Mesenchymal stem cell (in vitro differentiated cells and primary cell): ENCODE measurements at regions not wholly inside any gene's neighbourhood (a gene's known extent, or its start where the extent isn't known, plus 50 kb on each side); places are given as distances from the start of the nearest gene placed in this dataset.

Source experiments
- DNase-seq: peaks from one replicate; pipeline ENCODE4 v3.0.0-alpha.2; 2013
- H2AFZ ChIP-seq: one replicate; pipeline ENCODE4 v1.6.1; 2013; ENCODE audit warnings: low read depth, mild to moderate bottlenecking, control low read depth, inconsistent platforms, low read length, moderate library complexity
- H2AK5ac ChIP-seq: 2 replicates; pipeline ENCODE4 v1.6.1; 2013; ENCODE audit warnings: low read length, moderate library complexity, mild to moderate bottlenecking, inconsistent platforms; ENCODE audit not compliant: severe bottlenecking
- H2BK120ac ChIP-seq: one replicate; pipeline ENCODE4 v1.6.1; 2013; ENCODE audit warnings: low read depth, mild to moderate bottlenecking, inconsistent platforms, low read length, moderate library complexity
- H2BK12ac ChIP-seq, 2 experiments: one replicate each; pipeline ENCODE4 v1.6.1; 2013; ENCODE audit warnings: inconsistent platforms in 2 of 2, low read length in 2 of 2, mild to moderate bottlenecking in 2 of 2, moderate library complexity in 2 of 2, control low read depth in 1 of 2
- H2BK15ac ChIP-seq: one replicate; pipeline ENCODE4 v1.6.1; 2013; ENCODE audit warnings: mild to moderate bottlenecking, low read depth, inconsistent platforms; ENCODE audit not compliant: poor library complexity, severe bottlenecking
- H2BK5ac ChIP-seq: 2 replicates; pipeline ENCODE4 v1.6.1; 2013; ENCODE audit warnings: low read depth, mild to moderate bottlenecking, low read length, control low read depth, inconsistent platforms; ENCODE audit not compliant: poor library complexity, severe bottlenecking
- H3K14ac ChIP-seq, 2 experiments: one replicate each; pipeline ENCODE4 v1.6.1; 2013; ENCODE audit warnings: inconsistent platforms in 2 of 2, low read length in 2 of 2, control low read depth in 1 of 2, mild to moderate bottlenecking in 1 of 2, moderate library complexity in 1 of 2
- H3K18ac ChIP-seq, 2 experiments: one replicate each; pipeline ENCODE4 v1.6.1; 2013; ENCODE audit warnings: inconsistent platforms in 2 of 2, low read length in 2 of 2, control low read depth in 1 of 2, low read depth in 1 of 2, mild to moderate bottlenecking in 1 of 2
- H3K23ac ChIP-seq, 2 experiments: one replicate each; pipeline ENCODE4 v1.6.1; 2013; ENCODE audit warnings: inconsistent platforms in 2 of 2, low read length in 2 of 2, mild to moderate bottlenecking in 2 of 2, moderate library complexity in 2 of 2, control low read depth in 1 of 2
- H3K27ac ChIP-seq: 2 replicates; pipeline ENCODE4 v1.5.1; 2013; ENCODE audit warnings: mild to moderate bottlenecking, moderate library complexity, low read length, control low read depth, inconsistent platforms; ENCODE audit not compliant: poor library complexity, severe bottlenecking
- H3K27me3 ChIP-seq, 2 experiments: 2 replicates each; pipeline versions ENCODE4 v1.6.1 to v1.7.0; 2013; ENCODE audit warnings: low read length in 2 of 2, mild to moderate bottlenecking in 2 of 2, moderate library complexity in 2 of 2, control low read depth in 1 of 2, inconsistent platforms in 1 of 2; ENCODE audit not compliant: control insufficient read depth in 1 of 2, insufficient read depth in 1 of 2
- H3K36me3 ChIP-seq, 2 experiments: 2 replicates each; pipeline versions ENCODE4 v1.6.1 to v1.7.0; 2013; ENCODE audit warnings: low read length in 2 of 2, control low read depth in 1 of 2, inconsistent platforms in 1 of 2, low read depth in 1 of 2, mild to moderate bottlenecking in 1 of 2; ENCODE audit not compliant: insufficient read depth in 2 of 2, control insufficient read depth in 1 of 2
- H3K4ac ChIP-seq, 2 experiments: one replicate each; pipeline ENCODE4 v1.6.1; 2013; ENCODE audit warnings: inconsistent platforms in 2 of 2, low read length in 2 of 2, mild to moderate bottlenecking in 2 of 2, moderate library complexity in 2 of 2, control low read depth in 1 of 2, low read depth in 1 of 2
- H3K4me1 ChIP-seq: 2 replicates; pipeline ENCODE4 v1.6.1; 2013; ENCODE audit warnings: low read depth, low read length, control low read depth; ENCODE audit not compliant: control insufficient read depth, insufficient read depth
- H3K4me2 ChIP-seq: 2 replicates; pipeline ENCODE4 v1.6.1; 2013; ENCODE audit warnings: low read length, mild to moderate bottlenecking, inconsistent platforms; ENCODE audit not compliant: poor library complexity, severe bottlenecking
- H3K4me3 ChIP-seq, 2 experiments: 2 replicates each; pipeline versions ENCODE4 v1.5.1 to v1.7.0; 2013; ENCODE audit warnings: low read length in 2 of 2, mild to moderate bottlenecking in 2 of 2, control low read depth in 1 of 2, low read depth in 1 of 2; ENCODE audit not compliant: insufficient read depth in 1 of 2
- H3K79me1 ChIP-seq: replicated peaks from 2 replicates; pipeline ENCODE4 v1.6.1; 2013; ENCODE audit warnings: mild to moderate bottlenecking, control low read depth, low read length, inconsistent platforms; ENCODE audit not compliant: poor library complexity, severe bottlenecking
- H3K9ac ChIP-seq: 2 replicates; pipeline ENCODE4 v1.7.0; 2013; ENCODE audit warnings: mild to moderate bottlenecking, low read length, moderate library complexity
- H3K9me3 ChIP-seq: 2 replicates; pipeline ENCODE4 v1.7.0; 2013; ENCODE audit warnings: mild to moderate bottlenecking, low read length; ENCODE audit not compliant: control insufficient read depth
- H4K8ac ChIP-seq: one replicate; pipeline ENCODE4 v1.6.1; 2013; ENCODE audit warnings: inconsistent platforms, mild to moderate bottlenecking, low read length, moderate library complexity
- H4K91ac ChIP-seq: one replicate; pipeline ENCODE4 v1.6.1; 2013; ENCODE audit warnings: mild to moderate bottlenecking, low read length, inconsistent platforms
- WGBS: methylation state at CpG from one replicate; pipeline ENCODE4 v1.1.7; 2013; ENCODE audit warnings: mixed read lengths; 5-methylcytosine and 5-hydroxymethylcytosine counted together

GRCh38 chr4:164595751-164596150, 158.2 kb upstream of the SMIM31 start:
- Histone ChIP-seq H3K14ac (no peak overlapping the region), H3K79me1 (no peaks in the 10 kb centered on the region), H3K4me3 (no peak overlapping the region), H2BK120ac (no peak overlapping the region), H2BK12ac (no peak overlapping the region), H4K91ac (no peak overlapping the region), H3K27ac (no peak overlapping the region), H3K18ac (no peak overlapping the region), H3K4ac (no peak overlapping the region), H2AK5ac (no peak overlapping the region), H3K23ac (no peak overlapping the region), H3K4me1 (no peaks in the 10 kb centered on the region), H4K8ac (no peak overlapping the region), H2BK5ac (no peak overlapping the region), H3K36me3 (no peaks in the 10 kb centered on the region), H3K27me3 (no peaks in the 10 kb centered on the region), H3K9me3 (peaks cover 5% of the 10 kb centered on the region), H3K4me2 (no peak overlapping the region), H2AFZ (no peak overlapping the region), H3K9ac (no peak overlapping the region), H2BK15ac (no peak overlapping the region)
- DNase-seq: no peak
- 62% methylated on average over 2 of the region's 4 CpGs for WGBS

- Histone ChIP-seq H4K8ac (no peak overlapping the region), H3K9me3 (peaks cover 12% of the 10 kb centered on the region), H3K23ac (no peak overlapping the region), H2BK12ac (no peak overlapping the region), H3K4me2 (no peak overlapping the region), H2BK120ac (no peak overlapping the region), H3K36me3 (no peaks in the 10 kb centered on the region), H3K79me1 (no peaks in the 10 kb centered on the region), H3K14ac (no peak overlapping the region), H3K27me3 (no peaks in the 10 kb centered on the region), H3K4me3 (no peak overlapping the region), H3K18ac (no peak overlapping the region), H3K4ac (no peak overlapping the region), H2BK5ac (no peak overlapping the region), H4K91ac (no peak overlapping the region), H3K9ac (no peak overlapping the region), H3K27ac (no peak overlapping the region), H2BK15ac (no peak overlapping the region), H2AFZ (no peak overlapping the region), H2AK5ac (no peak overlapping the region), H3K4me1 (no peaks in the 10 kb centered on the region)
- 87% methylated on average over 17 of the region's 17 CpGs for WGBS
- no peak for DNase-seq
Observed at GRCh38 chr4:164596318-164596878, 157.5 kb upstream of the SMIM31 start.

- no peak overlapping the region for H3K27ac ChIP-seq
- no peak overlapping the region for H3K4ac ChIP-seq
- H3K14ac ChIP-seq: no peak overlapping the region
- no peak overlapping the region for H3K9ac ChIP-seq
- H3K23ac ChIP-seq: no peak overlapping the region
- H3K36me3 ChIP-seq: no peaks in the 10 kb centered on the region
- H2BK120ac ChIP-seq: no peak overlapping the region
- H3K4me2 ChIP-seq: no peak overlapping the region
- H2BK5ac ChIP-seq: no peak overlapping the region
- DNase-seq: no peak
- H2BK12ac ChIP-seq: no peak overlapping the region
- no peak overlapping the region for H3K4me3 ChIP-seq
- no peak overlapping the region for H3K18ac ChIP-seq
- H3K4me1 ChIP-seq: no peaks in the 10 kb centered on the region
- no peak overlapping the region for H4K8ac ChIP-seq
- H3K27me3 ChIP-seq: no peaks in the 10 kb centered on the region
- H3K9me3 ChIP-seq: peaks cover 16% of the 10 kb centered on the region
- no peak overlapping the region for H2AFZ ChIP-seq
- no peak overlapping the region for H2AK5ac ChIP-seq
- H2BK15ac ChIP-seq: no peak overlapping the region
- 62% methylated on average over 1 of the region's 1 CpG for WGBS
- H4K91ac ChIP-seq: no peak overlapping the region
- H3K79me1 ChIP-seq: no peaks in the 10 kb centered on the region
Observed at GRCh38 chr4:164596927-164597326, 157.0 kb upstream of the SMIM31 start.

- H3K4me1 ChIP-seq: no peaks in the 10 kb centered on the region
- no peak overlapping the region for H3K4ac ChIP-seq
- no peak overlapping the region for H3K23ac ChIP-seq
- H3K9me3 ChIP-seq: peaks cover 25% of the 10 kb centered on the region
- no peak overlapping the region for H3K14ac ChIP-seq
- no peak overlapping the region for H4K8ac ChIP-seq
- H3K36me3 ChIP-seq: no peaks in the 10 kb centered on the region
- H3K27ac ChIP-seq: no peak overlapping the region
- no peak overlapping the region for H3K4me3 ChIP-seq
- H3K9ac ChIP-seq: no peak overlapping the region
- H2BK12ac ChIP-seq: no peak overlapping the region
- H2BK5ac ChIP-seq: no peak overlapping the region
- no peak overlapping the region for H3K18ac ChIP-seq
- no peak overlapping the region for H2AFZ ChIP-seq
- H3K27me3 ChIP-seq: no peaks in the 10 kb centered on the region
- no CpG with 5 or more reads among the region's 1 CpG for WGBS
- H3K4me2 ChIP-seq: no peak overlapping the region
- DNase-seq: no peak
- H2BK120ac ChIP-seq: no peak overlapping the region
- H3K79me1 ChIP-seq: no peaks in the 10 kb centered on the region
- no peak overlapping the region for H4K91ac ChIP-seq
- no peak overlapping the region for H2AK5ac ChIP-seq
- H2BK15ac ChIP-seq: no peak overlapping the region
Observed at GRCh38 chr4:164601653-164602052, 152.3 kb upstream of the SMIM31 start.
